GM23248 (cell line): ENCODE measurements at regions not wholly inside any gene's neighbourhood (a gene's known extent, or its start where the extent isn't known, plus 50 kb on each side); places are given as distances from the start of the nearest gene placed in this dataset.

Experiments
- DNase-seq: peaks from one replicate; pipeline ENCODE4 v3.0.0-alpha.2; 2015
- H2AFZ ChIP-seq: fragments of 200-600 bp; sonication (generic); 2 replicates; pipeline ENCODE4 v1.6.1; 2016; ENCODE audit warnings: antibody characterized with exemption
- H3F3A ChIP-seq: fragments of 200-600 bp; sonication (generic); 2 replicates; pipeline ENCODE4 v1.6.1; 2016; ENCODE audit warnings: mild to moderate bottlenecking, antibody characterized with exemption, mixed run types; ENCODE audit not compliant: insufficient read depth
- H3K27ac ChIP-seq: fragments of 200-600 bp; sonication (generic); 2 replicates; pipeline ENCODE4 v1.5.1; 2016; ENCODE audit warnings: mild to moderate bottlenecking
- H3K27me3 ChIP-seq: fragments of 200-600 bp; sonication (generic); replicated peaks from 2 replicates; pipeline ENCODE4 v1.6.1; 2016; ENCODE audit warnings: mild to moderate bottlenecking; ENCODE audit not compliant: insufficient read depth
- H3K36me3 ChIP-seq: fragments of 200-600 bp; sonication (generic); 2 replicates; pipeline ENCODE4 v1.6.1; 2016; ENCODE audit warnings: low read depth, mild to moderate bottlenecking
- H3K4me1 ChIP-seq: fragments of 200-600 bp; sonication (generic); 2 replicates; pipeline ENCODE4 v1.6.1; 2016; ENCODE audit warnings: mild to moderate bottlenecking; ENCODE audit not compliant: insufficient read depth
- H3K4me2 ChIP-seq: fragments of 200-600 bp; sonication (generic); one replicate; pipeline ENCODE4 v1.6.1; 2016; ENCODE audit warnings: mild to moderate bottlenecking; ENCODE audit not compliant: unreplicated experiment
- H3K4me3 ChIP-seq: fragments of 200-600 bp; sonication (generic); 2 replicates; pipeline ENCODE4 v1.5.1; 2016; ENCODE audit warnings: mild to moderate bottlenecking
- H3K79me2 ChIP-seq: fragments of 200-600 bp; sonication (generic); 2 replicates; pipeline ENCODE4 v1.6.1; 2016; ENCODE audit warnings: mild to moderate bottlenecking; ENCODE audit not compliant: insufficient read depth
- H3K9ac ChIP-seq: fragments of 200-600 bp; sonication (generic); 2 replicates; pipeline ENCODE4 v1.6.1; 2016; ENCODE audit warnings: mild to moderate bottlenecking
- H3K9me2 ChIP-seq: fragments of 200-600 bp; sonication (generic); 2 replicates; pipeline ENCODE4 v1.6.1; 2016; ENCODE audit warnings: mixed run types, mild to moderate bottlenecking, moderate library complexity; ENCODE audit not compliant: insufficient read depth
- H3K9me3 ChIP-seq: fragments of 200-600 bp; sonication (generic); one replicate; pipeline ENCODE4 v1.6.1; 2017; ENCODE audit warnings: low read depth
- H4K20me1 ChIP-seq: fragments of 200-600 bp; sonication (generic); 2 replicates; pipeline ENCODE4 v1.6.0; 2016; ENCODE audit not compliant: insufficient read depth
- EZH2 ChIP-seq: fragments of 200-600 bp; sonication (generic); IDR thresholded peaks from 2 replicates; pipeline ENCODE4 v1.6.1; 2018; ENCODE audit warnings: antibody characterized with exemption, mild to moderate bottlenecking; ENCODE audit not compliant: insufficient read depth, poor library complexity, severe bottlenecking
- EZH2phosphoT487 ChIP-seq: fragments of 200-600 bp; sonication (generic); IDR thresholded peaks from 2 replicates; pipeline ENCODE4 v1.6.1; 2018; ENCODE audit warnings: antibody characterized with exemption, moderate library complexity, mild to moderate bottlenecking, low read depth; ENCODE audit not compliant: insufficient read depth
- WGBS, 2 experiments: methylation state at CpG; one replicate each; pipeline ENCODE4 v1.1.6; 2015 to 2017; ENCODE audit warnings: low lambda C conversion rate in 2 of 2, low coverage in 1 of 2; ENCODE audit errors: missing lambda C conversion rate in 2 of 2; 5-methylcytosine and 5-hydroxymethylcytosine counted together
- in situ Hi-C: fragments of 300-500 bp; cut with MboI; formaldehyde crosslinking; loops from 2 replicates; pipeline ENCODE4 v1.15.0; 2020

DNA sequence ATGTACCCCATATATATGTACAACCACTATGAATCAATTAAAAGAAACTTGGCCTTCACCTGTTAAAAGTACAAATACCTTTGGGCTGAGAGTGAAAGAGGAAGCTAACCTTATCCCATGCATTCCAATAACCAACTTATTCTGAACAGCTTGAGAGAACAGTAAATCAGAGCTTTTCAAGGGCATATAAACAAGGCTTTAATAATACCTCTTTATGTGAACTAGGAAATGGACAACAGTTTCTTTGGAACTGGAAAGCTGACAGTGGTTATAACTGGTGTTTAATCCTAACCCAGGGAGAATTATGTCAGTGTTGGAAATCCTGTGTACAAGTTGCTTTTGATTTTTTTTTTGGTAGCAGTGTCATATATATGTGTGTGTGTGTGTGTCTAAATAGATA lies 170.5 kb downstream of the TFAP2B start:
- Histone ChIP-seq H2AFZ (no peak overlapping the region), H3F3A (no peaks in the 10 kb centered on the region), H3K9me2 (no peaks in the 10 kb centered on the region), H3K4me1 (no peaks in the 10 kb centered on the region), H3K4me3 (no peak overlapping the region), H3K27me3 (no peaks in the 10 kb centered on the region), H3K36me3 (no peaks in the 10 kb centered on the region), H3K9ac (no peak overlapping the region), H3K9me3 (no peaks in the 10 kb centered on the region), H3K27ac (no peak overlapping the region), H3K79me2 (no peaks in the 10 kb centered on the region), H4K20me1 (no peaks in the 10 kb centered on the region), H3K4me2 (no peak overlapping the region)
- in situ Hi-C loops, result no loop called here
- no peak for DNase-seq
- TF ChIP-seq EZH2phosphoT487, result no peak
- TF ChIP-seq EZH2, result no peak

DNA sequence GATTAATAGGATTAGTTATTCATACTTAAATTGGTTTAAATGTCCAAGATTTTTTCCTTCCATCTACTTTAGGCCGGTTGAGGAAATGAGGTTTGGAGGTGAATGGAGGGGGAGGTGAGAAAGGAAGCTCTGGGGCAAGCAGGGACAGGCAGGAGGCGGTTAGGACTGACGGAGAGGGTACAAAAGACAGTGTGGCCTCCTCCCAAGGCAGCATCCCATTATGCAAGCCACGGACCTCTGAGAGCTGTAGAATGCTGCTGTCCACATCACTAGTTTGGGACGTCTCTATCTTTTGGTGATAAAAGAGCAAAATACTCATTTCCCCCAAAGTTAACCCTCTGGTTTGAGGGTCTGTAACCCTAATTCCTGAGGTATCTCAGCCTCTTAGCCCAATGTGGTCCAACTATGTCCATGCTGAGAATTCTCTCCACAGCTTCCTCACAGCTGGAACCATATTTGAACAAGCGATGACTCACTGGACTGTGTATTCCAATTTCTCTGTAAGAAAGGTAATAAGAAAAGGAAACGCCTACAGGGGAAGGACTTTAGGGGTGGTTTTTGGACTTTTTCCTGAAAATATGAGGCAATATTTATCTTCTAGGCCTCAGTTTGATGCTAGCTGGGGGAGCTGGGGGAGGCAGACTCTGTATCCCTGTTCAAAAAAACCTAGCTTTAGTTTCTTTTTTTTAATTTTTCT lies 172.2 kb downstream of the TFAP2B start:
- Histone ChIP-seq H3K4me3 (no peak overlapping the region), H3K9ac (no peak overlapping the region), H3F3A (no peaks in the 10 kb centered on the region), H3K27ac (no peak overlapping the region), H2AFZ (no peak overlapping the region), H3K4me2 (no peak overlapping the region), H3K9me3 (no peaks in the 10 kb centered on the region), H3K9me2 (no peaks in the 10 kb centered on the region), H3K4me1 (no peaks in the 10 kb centered on the region), H3K79me2 (no peaks in the 10 kb centered on the region), H3K36me3 (no peaks in the 10 kb centered on the region), H3K27me3 (no peaks in the 10 kb centered on the region), H4K20me1 (no peaks in the 10 kb centered on the region)
- in situ Hi-C loops, result no loop called here
- TF ChIP-seq EZH2 (no peak), EZH2phosphoT487 (no peak)
- no peak for DNase-seq
- 54 to 60% methylated on average over 7 of the region's 7 CpGs for WGBS, 2 experiments

DNA sequence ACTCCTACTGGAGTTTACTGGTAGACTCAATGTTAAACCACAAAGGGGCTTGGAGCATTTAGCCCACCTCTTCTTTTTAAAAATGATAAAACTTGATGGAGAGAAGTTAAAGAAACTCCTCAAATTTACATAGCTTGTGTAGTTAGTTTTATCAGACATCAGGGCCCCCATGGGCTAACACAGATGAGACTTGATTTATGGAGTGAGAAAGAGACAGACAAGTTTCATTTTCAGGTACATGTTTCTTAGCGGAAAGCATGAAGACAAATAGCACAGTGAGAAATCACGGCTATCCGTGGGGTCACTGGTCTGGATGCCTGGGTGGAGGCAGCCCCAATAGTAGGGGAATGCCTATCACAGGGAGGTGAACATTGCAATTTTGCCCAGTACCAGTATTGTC lies 173.6 kb downstream of the TFAP2B start:
- H3K9me2 ChIP-seq, result no peaks in the 10 kb centered on the region
- H2AFZ ChIP-seq, result no peak overlapping the region
- no peaks in the 10 kb centered on the region for H3K27me3 ChIP-seq
- no peak overlapping the region for H3K4me2 ChIP-seq
- no peak overlapping the region for H3K4me3 ChIP-seq
- no peak overlapping the region for H3K9ac ChIP-seq
- H3K27ac ChIP-seq, result no peak overlapping the region
- H3K36me3 ChIP-seq, result no peaks in the 10 kb centered on the region
- no peaks in the 10 kb centered on the region for H3F3A ChIP-seq
- H4K20me1 ChIP-seq, result no peaks in the 10 kb centered on the region
- TF ChIP-seq EZH2, result no peak
- TF ChIP-seq EZH2phosphoT487, result no peak
- DNase-seq, result no peak
- WGBS, 2 experiments, result 61 to 71% methylated on average over 3 of the region's 3 CpGs
- H3K9me3 ChIP-seq, result no peaks in the 10 kb centered on the region
- H3K79me2 ChIP-seq, result no peaks in the 10 kb centered on the region
- no peaks in the 10 kb centered on the region for H3K4me1 ChIP-seq
- in situ Hi-C loops, result no loop called here

- WGBS, 2 experiments, result 33 to 39% methylated on average over 8 of the region's 8 CpGs
- in situ Hi-C loops, result no loop called here
- Histone ChIP-seq H3K9ac (no peak overlapping the region), H3K9me2 (no peaks in the 10 kb centered on the region), H3K36me3 (no peaks in the 10 kb centered on the region), H3K27me3 (no peaks in the 10 kb centered on the region), H3K4me2 (no peak overlapping the region), H3K4me1 (no peaks in the 10 kb centered on the region), H3F3A (no peaks in the 10 kb centered on the region), H3K4me3 (no peak overlapping the region), H2AFZ (no peak overlapping the region), H4K20me1 (no peaks in the 10 kb centered on the region), H3K9me3 (no peaks in the 10 kb centered on the region), H3K79me2 (no peaks in the 10 kb centered on the region), H3K27ac (no peak overlapping the region)
- DNase-seq, result no peak
- TF ChIP-seq EZH2, result no peak
- no peak for TF ChIP-seq EZH2phosphoT487
Observed at GRCh38 chr6:50992704-50993625, 174.3 kb downstream of the TFAP2B start.
